ENCODE measurements at regions not wholly inside any gene's neighbourhood (a gene's known extent, or its start where the extent isn't known, plus 50 kb on each side); places are given as distances from the start of the nearest gene placed in this dataset.

GRCh38 chr3:115563984-115564383 is 59.3 kb upstream of the GAP43 start:
- intact Hi-C loops (cut with DNase I; ENCODE audit: low total_unique reads): no loop called here
- H3K27me3 ChIP-seq: no peaks in the 10 kb centered on the region
- H3K36me3 ChIP-seq: no peaks in the 10 kb centered on the region
- no peaks in the 10 kb centered on the region for H3K9me3 ChIP-seq
- no peaks in the 10 kb centered on the region for H3K4me1 ChIP-seq
- WGBS, 5 donors: 80 to 100% (median 85%) methylated on average over 1 of the region's 1 CpG
- no peak for DNase-seq
- no peak overlapping the region for H3K4me3 ChIP-seq
- no peak for TF ChIP-seq EP300 (IDR thresholded peaks at IDR 0.05)
- TF ChIP-seq, protein P1, sequence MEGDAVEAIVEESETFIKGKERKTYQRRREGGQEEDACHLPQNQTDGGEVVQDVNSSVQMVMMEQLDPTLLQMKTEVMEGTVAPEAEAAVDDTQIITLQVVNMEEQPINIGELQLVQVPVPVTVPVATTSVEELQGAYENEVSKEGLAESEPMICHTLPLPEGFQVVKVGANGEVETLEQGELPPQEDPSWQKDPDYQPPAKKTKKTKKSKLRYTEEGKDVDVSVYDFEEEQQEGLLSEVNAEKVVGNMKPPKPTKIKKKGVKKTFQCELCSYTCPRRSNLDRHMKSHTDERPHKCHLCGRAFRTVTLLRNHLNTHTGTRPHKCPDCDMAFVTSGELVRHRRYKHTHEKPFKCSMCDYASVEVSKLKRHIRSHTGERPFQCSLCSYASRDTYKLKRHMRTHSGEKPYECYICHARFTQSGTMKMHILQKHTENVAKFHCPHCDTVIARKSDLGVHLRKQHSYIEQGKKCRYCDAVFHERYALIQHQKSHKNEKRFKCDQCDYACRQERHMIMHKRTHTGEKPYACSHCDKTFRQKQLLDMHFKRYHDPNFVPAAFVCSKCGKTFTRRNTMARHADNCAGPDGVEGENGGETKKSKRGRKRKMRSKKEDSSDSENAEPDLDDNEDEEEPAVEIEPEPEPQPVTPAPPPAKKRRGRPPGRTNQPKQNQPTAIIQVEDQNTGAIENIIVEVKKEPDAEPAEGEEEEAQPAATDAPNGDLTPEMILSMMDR (IDR thresholded peaks at IDR 0.05): no peak
- TF ChIP-seq POLR2AphosphoS5 (IDR thresholded peaks at IDR 0.05): no peak
- no peak for TF ChIP-seq POLR2A (IDR thresholded peaks at IDR 0.05)
- no peak overlapping the region for H3K27ac ChIP-seq

DNA sequence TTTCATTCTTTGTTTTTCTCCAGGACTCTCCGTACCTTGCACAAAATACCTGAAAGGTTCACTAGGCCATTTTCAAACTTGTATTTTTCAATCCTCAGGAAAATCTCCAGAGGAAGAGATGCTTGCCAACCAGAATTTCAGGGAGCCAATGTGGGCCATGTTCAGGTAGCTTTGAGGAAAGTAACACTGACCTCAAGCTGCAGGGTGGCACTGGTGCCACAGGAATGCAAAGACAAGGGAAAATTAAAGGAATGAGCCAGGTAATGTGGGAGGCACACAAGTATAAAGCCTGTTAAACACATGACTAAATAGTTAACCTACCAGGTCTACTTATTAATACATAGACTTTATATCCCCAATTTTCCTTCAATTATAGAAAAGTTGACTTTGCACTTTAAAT is 51.9 kb upstream of the GAP43 start:
- TF ChIP-seq POLR2A (IDR thresholded peaks at IDR 0.05) (no peak), EP300 (IDR thresholded peaks at IDR 0.05) (no peak), POLR2AphosphoS5 (IDR thresholded peaks at IDR 0.05) (no peak)
- TF ChIP-seq, protein P1 (IDR thresholded peaks at IDR 0.05): no peak
- Histone ChIP-seq H3K4me3 (no peak overlapping the region), H3K4me1 (no peaks in the 10 kb centered on the region), H3K9me3 (no peaks in the 10 kb centered on the region), H3K36me3 (no peaks in the 10 kb centered on the region), H3K27me3 (no peaks in the 10 kb centered on the region), H3K27ac (no peak overlapping the region)
- DNase-seq: no peak
- 80 to 92% (median 84%) methylated on average over 1 of the region's 1 CpG for WGBS, 5 donors
- intact Hi-C loops (cut with DNase I; ENCODE audit: low total_unique reads): no loop called here

Measured in stomach (tissue), 8 donors.